GM23338 (cell line): ENCODE measurements at regions not wholly inside any gene's neighbourhood (a gene's known extent, or its start where the extent isn't known, plus 50 kb on each side); places are given as distances from the start of the nearest gene placed in this dataset.
A peak's percentile ranks its signal among the peaks of the same experiment; 100 is the strongest.

Experiments
- ATAC-seq: fragments of 200-7000 bp; cut with Tn5 transposase; 3 replicates; pipeline ENCODE4 v1.9.1; 2020
- DNase-seq: peaks from one replicate; pipeline ENCODE4 v3.0.0-alpha.2; 2015; ENCODE audit warnings: low spot score
- H2AFZ ChIP-seq: fragments of 200-600 bp; sonication (generic); 2 replicates; pipeline ENCODE4 v1.8.0; 2016; ENCODE audit warnings: antibody characterized with exemption, mild to moderate bottlenecking, moderate library complexity
- H3F3A ChIP-seq: fragments of 200-600 bp; sonication (generic); replicated peaks from 2 replicates; pipeline ENCODE4 v1.8.0; 2017; ENCODE audit warnings: antibody characterized with exemption, mixed run types, low read depth
- H3K27ac ChIP-seq: fragments of 200-600 bp; sonication (generic); 2 replicates; pipeline ENCODE4 v1.6.1; 2016; ENCODE audit warnings: low read depth
- H3K27me3 ChIP-seq: fragments of 200-600 bp; sonication (generic); 2 replicates; pipeline ENCODE4 v1.8.0; 2016; ENCODE audit warnings: mild to moderate bottlenecking, mixed run types, moderate library complexity; ENCODE audit not compliant: insufficient read depth
- H3K36me3 ChIP-seq: fragments of 200-600 bp; sonication (generic); 2 replicates; pipeline ENCODE4 v1.8.0; 2016; ENCODE audit warnings: mild to moderate bottlenecking; ENCODE audit not compliant: insufficient read depth
- H3K4me1 ChIP-seq: fragments of 200-600 bp; sonication (generic); 2 replicates; pipeline ENCODE4 v1.8.0; 2016; ENCODE audit warnings: mild to moderate bottlenecking, moderate library complexity; ENCODE audit not compliant: insufficient read depth
- H3K4me2 ChIP-seq: fragments of 200-600 bp; sonication (generic); 2 replicates; pipeline ENCODE4 v1.7.1; 2017; ENCODE audit warnings: mixed run types
- H3K4me3 ChIP-seq: fragments of 200-600 bp; sonication (generic); 2 replicates; pipeline ENCODE4 v1.6.1; 2016; ENCODE audit warnings: mixed run types
- H3K79me2 ChIP-seq: fragments of 200-600 bp; sonication (generic); replicated peaks from 2 replicates; pipeline ENCODE4 v1.8.0; 2017; ENCODE audit warnings: mild to moderate bottlenecking; ENCODE audit not compliant: insufficient read depth
- H3K9me2 ChIP-seq: fragments of 200-600 bp; sonication (generic); 2 replicates; pipeline ENCODE4 v1.8.0; 2017; ENCODE audit not compliant: insufficient read depth
- H4K20me1 ChIP-seq: fragments of 200-600 bp; sonication (generic); replicated peaks from 2 replicates; pipeline ENCODE4 v1.8.0; 2017; ENCODE audit warnings: mild to moderate bottlenecking; ENCODE audit not compliant: insufficient read depth
- H3K27ac Mint-ChIP-seq: 2 replicates; pipeline ENCODE4 v1.8.0; 2020; ENCODE audit warnings: inconsistent platforms, mild to moderate bottlenecking, moderate library complexity, mixed read lengths
- H3K27me3 Mint-ChIP-seq: 3 replicates; pipeline ENCODE4 v1.8.0; 2022; ENCODE audit warnings: low read depth, mild to moderate bottlenecking, moderate library complexity, mixed read lengths, inconsistent platforms; ENCODE audit not compliant: insufficient read depth, poor library complexity
- H3K36me3 Mint-ChIP-seq: 3 replicates; pipeline ENCODE4 v1.8.0; 2021; ENCODE audit warnings: low read depth, mild to moderate bottlenecking, inconsistent platforms, moderate library complexity, mixed read lengths
- H3K4me1 Mint-ChIP-seq: 3 replicates; pipeline ENCODE4 v1.8.0; 2020; ENCODE audit warnings: mild to moderate bottlenecking, inconsistent platforms, mixed read lengths
- H3K4me3 Mint-ChIP-seq: 3 replicates; pipeline ENCODE4 v1.8.0; 2021; ENCODE audit warnings: moderate library complexity, mild to moderate bottlenecking, inconsistent platforms, mixed read lengths
- H3K9me3 Mint-ChIP-seq: 3 replicates; pipeline ENCODE4 v1.8.0; 2020; ENCODE audit warnings: moderate library complexity, mild to moderate bottlenecking, inconsistent platforms, mixed read lengths
- CREB1 ChIP-seq: fragments of 250-450 bp; sonication (Bioruptor Pico); IDR thresholded peaks from 2 replicates; pipeline ENCODE4 v1.5.0; 2020; ENCODE audit warnings: low read depth, mild to moderate bottlenecking, moderate library complexity
- EZH2 ChIP-seq: fragments of 200-600 bp; sonication (generic); IDR thresholded peaks from one replicate; pipeline ENCODE4 v1.8.0; 2017; ENCODE audit warnings: antibody characterized with exemption, mild to moderate bottlenecking, low read depth; ENCODE audit not compliant: unreplicated experiment
- EZH2phosphoT487 ChIP-seq: fragments of 200-600 bp; sonication (generic); IDR thresholded peaks from one replicate; pipeline ENCODE4 v1.8.1; 2018; ENCODE audit warnings: antibody characterized with exemption; ENCODE audit not compliant: unreplicated experiment
- JUNB ChIP-seq: IDR thresholded peaks from one replicate; pipeline ENCODE4 v1.6.1; 2016; ENCODE audit warnings: antibody characterized with exemption; ENCODE audit not compliant: unreplicated experiment
- NANOG ChIP-seq: IDR thresholded peaks from 2 replicates; pipeline ENCODE4 v1.6.1; 2016; ENCODE audit warnings: antibody characterized with exemption, borderline replicate concordance
- POLR2AphosphoS5 ChIP-seq: IDR thresholded peaks from 2 replicates; pipeline ENCODE4 v1.6.1; 2016; ENCODE audit warnings: antibody characterized with exemption, low read depth
- STAT1 ChIP-seq: IDR thresholded peaks from one replicate; pipeline ENCODE4 v1.6.1; 2016; ENCODE audit warnings: antibody characterized with exemption; ENCODE audit not compliant: unreplicated experiment
- ZNF114 ChIP-seq: fragments of 250-450 bp; sonication (Bioruptor Pico); IDR thresholded peaks from 2 replicates; pipeline ENCODE4 v1.5.0; 2020; ENCODE audit warnings: mild to moderate bottlenecking, moderate library complexity
- ZNF331 ChIP-seq: fragments of 250-450 bp; sonication (Bioruptor Pico); IDR thresholded peaks from 2 replicates; pipeline ENCODE4 v1.5.0; 2020; ENCODE audit warnings: low read depth, mild to moderate bottlenecking, moderate library complexity
- TF ChIP-seq, protein P1 (sequence below): IDR thresholded peaks from 2 replicates; pipeline ENCODE4 v1.6.1; 2016; ENCODE audit warnings: antibody characterized with exemption
- TF ChIP-seq, protein P2 (sequence below), 2 experiments: fragments of 200-600 bp in 1 of 2; sonication (generic) in 1 of 2; conservative IDR thresholded peaks; 2 replicates each; pipeline versions ENCODE4 v1.5.1 to v1.6.1; 2016 to 2017; ENCODE audit warnings: antibody characterized with exemption in 2 of 2, low read depth in 2 of 2, mild to moderate bottlenecking in 2 of 2, moderate library complexity in 1 of 2
- TF ChIP-seq, protein P3 (sequence below): IDR thresholded peaks from one replicate; pipeline ENCODE4 v1.6.1; 2018; ENCODE audit warnings: antibody characterized with exemption; ENCODE audit not compliant: unreplicated experiment
- TF ChIP-seq, protein P4 (sequence below): fragments of 250-450 bp; sonication (Bioruptor Pico); IDR thresholded peaks from 2 replicates; pipeline ENCODE4 v1.5.0; 2020; ENCODE audit warnings: mild to moderate bottlenecking, moderate library complexity

DNA sequence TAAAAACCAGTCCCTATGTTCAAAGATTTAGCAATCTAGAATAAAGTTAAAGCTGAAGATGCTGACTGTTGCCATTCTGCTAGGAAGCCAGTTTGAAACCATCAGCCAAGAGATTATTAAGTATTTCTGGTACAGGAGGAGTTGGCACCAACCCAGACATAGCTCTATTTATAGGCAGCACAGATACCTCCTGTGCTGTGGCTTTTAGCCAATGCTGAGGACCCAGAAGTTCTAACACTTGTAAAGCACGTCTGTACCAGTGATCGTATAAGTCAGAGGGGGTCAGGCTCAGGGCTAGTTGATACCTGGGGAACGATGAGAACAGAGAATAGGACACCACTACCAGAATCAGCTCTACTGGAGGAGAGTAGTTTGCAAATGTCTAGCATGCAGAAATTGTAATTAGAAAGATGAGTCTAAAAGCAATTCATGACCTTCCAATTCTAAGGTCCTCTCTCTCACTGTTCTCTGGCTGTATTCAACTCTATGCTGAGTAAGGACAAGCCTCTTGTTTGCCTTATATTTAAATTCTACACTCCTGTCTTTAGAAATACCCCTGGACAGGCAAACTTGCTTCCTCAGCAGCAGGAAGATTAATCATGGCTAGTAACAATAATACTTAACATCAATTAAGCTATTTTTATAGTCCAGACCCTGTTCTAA lies 96.8 kb upstream of the PALMD start:
- Histone ChIP-seq H3K27ac (no peak overlapping the region), H2AFZ (0 out of 2 replicates have a peak overlapping the region, but pooled peaks have one; percentile 20), H4K20me1 (no peaks in the 10 kb centered on the region), H3K4me3 (no peak overlapping the region), H3K79me2 (no peaks in the 10 kb centered on the region), H3F3A (no peaks in the 10 kb centered on the region), H3K27me3 (no peaks in the 10 kb centered on the region), H3K4me2 (no peak overlapping the region), H3K4me1 (no peaks in the 10 kb centered on the region), H3K36me3 (no peaks in the 10 kb centered on the region), H3K9me2 (no peaks in the 10 kb centered on the region)
- Mint-ChIP-seq H3K4me3 (no peak overlapping the region), H3K27me3 (no peaks in the 10 kb centered on the region), H3K27ac (no peak overlapping the region; the same call in 1 of the 2 replicates), H3K9me3 (no peaks in the 10 kb centered on the region), H3K36me3 (no peaks in the 10 kb centered on the region), H3K4me1 (no peaks in the 10 kb centered on the region)
- no peak for DNase-seq
- no peak for ATAC-seq
- TF ChIP-seq JUNB (no peak), ZNF331 (CRISPR knock-in tag) (no peak), EZH2phosphoT487 (no peak), POLR2AphosphoS5 (no peak), NANOG (no peak), ZNF114 (CRISPR knock-in tag) (no peak), STAT1 (no peak), CREB1 (CRISPR knock-in tag) (no peak), EZH2 (no peak)
- TF ChIP-seq, protein P1, sequence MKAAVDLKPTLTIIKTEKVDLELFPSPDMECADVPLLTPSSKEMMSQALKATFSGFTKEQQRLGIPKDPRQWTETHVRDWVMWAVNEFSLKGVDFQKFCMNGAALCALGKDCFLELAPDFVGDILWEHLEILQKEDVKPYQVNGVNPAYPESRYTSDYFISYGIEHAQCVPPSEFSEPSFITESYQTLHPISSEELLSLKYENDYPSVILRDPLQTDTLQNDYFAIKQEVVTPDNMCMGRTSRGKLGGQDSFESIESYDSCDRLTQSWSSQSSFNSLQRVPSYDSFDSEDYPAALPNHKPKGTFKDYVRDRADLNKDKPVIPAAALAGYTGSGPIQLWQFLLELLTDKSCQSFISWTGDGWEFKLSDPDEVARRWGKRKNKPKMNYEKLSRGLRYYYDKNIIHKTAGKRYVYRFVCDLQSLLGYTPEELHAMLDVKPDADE, result no peak
- TF ChIP-seq, protein P2, sequence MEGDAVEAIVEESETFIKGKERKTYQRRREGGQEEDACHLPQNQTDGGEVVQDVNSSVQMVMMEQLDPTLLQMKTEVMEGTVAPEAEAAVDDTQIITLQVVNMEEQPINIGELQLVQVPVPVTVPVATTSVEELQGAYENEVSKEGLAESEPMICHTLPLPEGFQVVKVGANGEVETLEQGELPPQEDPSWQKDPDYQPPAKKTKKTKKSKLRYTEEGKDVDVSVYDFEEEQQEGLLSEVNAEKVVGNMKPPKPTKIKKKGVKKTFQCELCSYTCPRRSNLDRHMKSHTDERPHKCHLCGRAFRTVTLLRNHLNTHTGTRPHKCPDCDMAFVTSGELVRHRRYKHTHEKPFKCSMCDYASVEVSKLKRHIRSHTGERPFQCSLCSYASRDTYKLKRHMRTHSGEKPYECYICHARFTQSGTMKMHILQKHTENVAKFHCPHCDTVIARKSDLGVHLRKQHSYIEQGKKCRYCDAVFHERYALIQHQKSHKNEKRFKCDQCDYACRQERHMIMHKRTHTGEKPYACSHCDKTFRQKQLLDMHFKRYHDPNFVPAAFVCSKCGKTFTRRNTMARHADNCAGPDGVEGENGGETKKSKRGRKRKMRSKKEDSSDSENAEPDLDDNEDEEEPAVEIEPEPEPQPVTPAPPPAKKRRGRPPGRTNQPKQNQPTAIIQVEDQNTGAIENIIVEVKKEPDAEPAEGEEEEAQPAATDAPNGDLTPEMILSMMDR (conservative IDR thresholded peaks at IDR 0.05; ENCODE audit: low read depth in 2 of 2), result no peak
- TF ChIP-seq, protein P3, sequence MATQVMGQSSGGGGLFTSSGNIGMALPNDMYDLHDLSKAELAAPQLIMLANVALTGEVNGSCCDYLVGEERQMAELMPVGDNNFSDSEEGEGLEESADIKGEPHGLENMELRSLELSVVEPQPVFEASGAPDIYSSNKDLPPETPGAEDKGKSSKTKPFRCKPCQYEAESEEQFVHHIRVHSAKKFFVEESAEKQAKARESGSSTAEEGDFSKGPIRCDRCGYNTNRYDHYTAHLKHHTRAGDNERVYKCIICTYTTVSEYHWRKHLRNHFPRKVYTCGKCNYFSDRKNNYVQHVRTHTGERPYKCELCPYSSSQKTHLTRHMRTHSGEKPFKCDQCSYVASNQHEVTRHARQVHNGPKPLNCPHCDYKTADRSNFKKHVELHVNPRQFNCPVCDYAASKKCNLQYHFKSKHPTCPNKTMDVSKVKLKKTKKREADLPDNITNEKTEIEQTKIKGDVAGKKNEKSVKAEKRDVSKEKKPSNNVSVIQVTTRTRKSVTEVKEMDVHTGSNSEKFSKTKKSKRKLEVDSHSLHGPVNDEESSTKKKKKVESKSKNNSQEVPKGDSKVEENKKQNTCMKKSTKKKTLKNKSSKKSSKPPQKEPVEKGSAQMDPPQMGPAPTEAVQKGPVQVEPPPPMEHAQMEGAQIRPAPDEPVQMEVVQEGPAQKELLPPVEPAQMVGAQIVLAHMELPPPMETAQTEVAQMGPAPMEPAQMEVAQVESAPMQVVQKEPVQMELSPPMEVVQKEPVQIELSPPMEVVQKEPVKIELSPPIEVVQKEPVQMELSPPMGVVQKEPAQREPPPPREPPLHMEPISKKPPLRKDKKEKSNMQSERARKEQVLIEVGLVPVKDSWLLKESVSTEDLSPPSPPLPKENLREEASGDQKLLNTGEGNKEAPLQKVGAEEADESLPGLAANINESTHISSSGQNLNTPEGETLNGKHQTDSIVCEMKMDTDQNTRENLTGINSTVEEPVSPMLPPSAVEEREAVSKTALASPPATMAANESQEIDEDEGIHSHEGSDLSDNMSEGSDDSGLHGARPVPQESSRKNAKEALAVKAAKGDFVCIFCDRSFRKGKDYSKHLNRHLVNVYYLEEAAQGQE, result no peak
- TF ChIP-seq, protein P4, sequence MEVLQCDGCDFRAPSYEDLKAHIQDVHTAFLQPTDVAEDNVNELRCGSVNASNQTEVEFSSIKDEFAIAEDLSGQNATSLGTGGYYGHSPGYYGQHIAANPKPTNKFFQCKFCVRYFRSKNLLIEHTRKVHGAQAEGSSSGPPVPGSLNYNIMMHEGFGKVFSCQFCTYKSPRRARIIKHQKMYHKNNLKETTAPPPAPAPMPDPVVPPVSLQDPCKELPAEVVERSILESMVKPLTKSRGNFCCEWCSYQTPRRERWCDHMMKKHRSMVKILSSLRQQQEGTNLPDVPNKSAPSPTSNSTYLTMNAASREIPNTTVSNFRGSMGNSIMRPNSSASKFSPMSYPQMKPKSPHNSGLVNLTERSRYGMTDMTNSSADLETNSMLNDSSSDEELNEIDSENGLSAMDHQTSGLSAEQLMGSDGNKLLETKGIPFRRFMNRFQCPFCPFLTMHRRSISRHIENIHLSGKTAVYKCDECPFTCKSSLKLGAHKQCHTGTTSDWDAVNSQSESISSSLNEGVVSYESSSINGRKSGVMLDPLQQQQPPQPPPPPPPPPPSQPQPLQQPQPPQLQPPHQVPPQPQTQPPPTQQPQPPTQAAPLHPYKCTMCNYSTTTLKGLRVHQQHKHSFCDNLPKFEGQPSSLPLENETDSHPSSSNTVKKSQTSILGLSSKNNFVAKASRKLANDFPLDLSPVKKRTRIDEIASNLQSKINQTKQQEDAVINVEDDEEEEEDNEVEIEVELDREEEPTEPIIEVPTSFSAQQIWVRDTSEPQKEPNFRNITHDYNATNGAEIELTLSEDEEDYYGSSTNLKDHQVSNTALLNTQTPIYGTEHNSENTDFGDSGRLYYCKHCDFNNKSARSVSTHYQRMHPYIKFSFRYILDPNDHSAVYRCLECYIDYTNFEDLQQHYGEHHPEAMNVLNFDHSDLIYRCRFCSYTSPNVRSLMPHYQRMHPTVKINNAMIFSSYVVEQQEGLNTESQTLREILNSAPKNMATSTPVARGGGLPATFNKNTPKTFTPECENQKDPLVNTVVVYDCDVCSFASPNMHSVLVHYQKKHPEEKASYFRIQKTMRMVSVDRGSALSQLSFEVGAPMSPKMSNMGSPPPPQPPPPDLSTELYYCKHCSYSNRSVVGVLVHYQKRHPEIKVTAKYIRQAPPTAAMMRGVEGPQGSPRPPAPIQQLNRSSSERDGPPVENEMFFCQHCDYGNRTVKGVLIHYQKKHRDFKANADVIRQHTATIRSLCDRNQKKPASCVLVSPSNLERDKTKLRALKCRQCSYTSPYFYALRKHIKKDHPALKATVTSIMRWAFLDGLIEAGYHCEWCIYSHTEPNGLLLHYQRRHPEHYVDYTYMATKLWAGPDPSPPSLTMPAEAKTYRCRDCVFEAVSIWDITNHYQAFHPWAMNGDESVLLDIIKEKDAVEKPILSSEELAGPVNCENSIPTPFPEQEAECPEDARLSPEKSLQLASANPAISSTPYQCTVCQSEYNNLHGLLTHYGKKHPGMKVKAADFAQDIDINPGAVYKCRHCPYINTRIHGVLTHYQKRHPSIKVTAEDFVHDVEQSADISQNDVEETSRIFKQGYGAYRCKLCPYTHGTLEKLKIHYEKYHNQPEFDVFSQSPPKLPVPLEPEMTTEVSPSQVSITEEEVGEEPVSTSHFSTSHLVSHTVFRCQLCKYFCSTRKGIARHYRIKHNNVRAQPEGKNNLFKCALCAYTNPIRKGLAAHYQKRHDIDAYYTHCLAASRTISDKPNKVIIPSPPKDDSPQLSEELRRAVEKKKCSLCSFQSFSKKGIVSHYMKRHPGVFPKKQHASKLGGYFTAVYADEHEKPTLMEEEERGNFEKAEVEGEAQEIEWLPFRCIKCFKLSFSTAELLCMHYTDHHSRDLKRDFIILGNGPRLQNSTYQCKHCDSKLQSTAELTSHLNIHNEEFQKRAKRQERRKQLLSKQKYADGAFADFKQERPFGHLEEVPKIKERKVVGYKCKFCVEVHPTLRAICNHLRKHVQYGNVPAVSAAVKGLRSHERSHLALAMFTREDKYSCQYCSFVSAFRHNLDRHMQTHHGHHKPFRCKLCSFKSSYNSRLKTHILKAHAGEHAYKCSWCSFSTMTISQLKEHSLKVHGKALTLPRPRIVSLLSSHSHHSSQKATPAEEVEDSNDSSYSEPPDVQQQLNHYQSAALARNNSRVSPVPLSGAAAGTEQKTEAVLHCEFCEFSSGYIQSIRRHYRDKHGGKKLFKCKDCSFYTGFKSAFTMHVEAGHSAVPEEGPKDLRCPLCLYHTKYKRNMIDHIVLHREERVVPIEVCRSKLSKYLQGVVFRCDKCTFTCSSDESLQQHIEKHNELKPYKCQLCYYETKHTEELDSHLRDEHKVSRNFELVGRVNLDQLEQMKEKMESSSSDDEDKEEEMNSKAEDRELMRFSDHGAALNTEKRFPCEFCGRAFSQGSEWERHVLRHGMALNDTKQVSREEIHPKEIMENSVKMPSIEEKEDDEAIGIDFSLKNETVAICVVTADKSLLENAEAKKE, result no peak
